SKM-1 treated with dmso at 0.1 percent for 144 hours (cell line): ENCODE measurements at regions not wholly inside any gene's neighbourhood (a gene's known extent, or its start where the extent isn't known, plus 50 kb on each side); places are given as distances from the start of the nearest gene placed in this dataset.
A peak's percentile ranks its signal among the peaks of the same experiment; 100 is the strongest.

ENCODE experiments used
- DNase-seq: peaks from one replicate; lab custom pipeline; 2025; ENCODE audit not compliant: unreplicated experiment; lab: John Stamatoyannopoulos, UW

DNA sequence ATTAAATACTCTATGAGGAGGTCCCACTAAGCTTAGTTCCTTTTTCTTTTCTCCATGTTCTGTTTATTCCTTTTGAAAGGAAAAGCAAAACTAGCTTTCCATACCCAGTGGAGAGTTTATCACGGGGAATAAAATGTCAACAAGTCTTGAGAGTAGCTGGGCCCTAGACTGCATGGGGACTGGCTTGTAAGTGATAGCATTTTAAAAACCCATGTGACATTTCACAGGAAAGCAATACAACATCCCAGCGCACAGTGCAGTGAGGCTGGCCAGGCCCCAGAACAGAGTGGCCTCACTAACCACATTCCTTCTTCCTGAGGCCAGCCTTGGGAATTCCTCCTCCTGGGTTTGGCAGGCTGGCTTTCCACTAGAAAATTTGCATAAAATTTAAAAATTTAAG is 149.8 kb downstream of the DLEU7 start:
- no peak for DNase-seq

- DNase-seq = no peak
These were observed 145.5 kb downstream of the DLEU7 start for GRCh38 chr13:50697746-50698539.

- DNase-seq = no peak
These were observed 143.4 kb downstream of the DLEU7 start for GRCh38 chr13:50699874-50700663.

DNA sequence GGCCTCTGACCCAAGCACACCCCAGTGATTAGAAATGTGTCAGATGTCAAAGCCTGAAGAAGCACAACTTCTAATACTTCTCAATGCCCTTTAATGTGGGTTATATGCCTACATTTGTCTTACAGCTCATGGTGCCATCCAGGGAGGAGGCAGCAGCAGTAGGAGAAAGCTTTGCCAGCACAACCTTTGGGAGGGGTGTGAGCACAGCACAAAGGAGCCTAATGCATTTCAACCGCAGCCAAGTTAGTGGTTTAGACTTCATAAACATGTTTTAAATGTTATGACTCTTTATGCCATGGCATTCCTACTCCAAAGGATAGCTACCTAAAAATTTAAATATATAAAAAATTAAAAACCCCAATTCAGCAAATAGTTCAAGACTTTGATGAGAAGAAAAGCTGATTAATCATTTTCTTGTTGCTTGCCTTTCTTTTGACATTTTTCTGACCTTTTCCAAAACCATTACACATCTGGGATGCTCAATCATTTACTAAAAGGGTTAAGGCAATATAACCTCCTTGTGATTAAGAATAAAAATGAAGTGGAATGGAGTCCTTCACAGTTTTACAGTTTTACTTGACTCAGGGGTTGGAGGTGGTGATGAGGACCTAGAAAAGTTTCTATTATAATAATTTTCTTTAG is 142.7 kb downstream of the DLEU7 start:
- no peak for DNase-seq

DNA sequence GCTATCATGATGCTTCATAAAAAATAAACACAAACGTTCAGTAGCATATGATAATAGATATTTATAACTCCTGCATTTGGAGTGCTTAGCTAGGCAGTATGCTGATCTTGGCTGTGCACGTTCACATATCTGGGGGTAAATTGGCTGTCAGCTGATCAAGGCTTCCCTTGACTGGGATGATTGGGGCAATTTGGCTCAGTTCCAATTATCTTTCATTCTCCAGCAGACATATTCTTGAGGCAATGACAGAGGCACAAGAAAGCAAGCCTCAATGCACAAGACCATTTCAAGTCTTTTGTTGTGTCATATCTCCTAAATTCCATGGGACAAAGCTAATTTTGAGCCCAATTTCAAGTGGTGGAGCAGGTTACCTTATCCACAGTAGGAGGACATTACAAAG is 142.0 kb downstream of the DLEU7 start:
- DNase-seq = no peak

DNA sequence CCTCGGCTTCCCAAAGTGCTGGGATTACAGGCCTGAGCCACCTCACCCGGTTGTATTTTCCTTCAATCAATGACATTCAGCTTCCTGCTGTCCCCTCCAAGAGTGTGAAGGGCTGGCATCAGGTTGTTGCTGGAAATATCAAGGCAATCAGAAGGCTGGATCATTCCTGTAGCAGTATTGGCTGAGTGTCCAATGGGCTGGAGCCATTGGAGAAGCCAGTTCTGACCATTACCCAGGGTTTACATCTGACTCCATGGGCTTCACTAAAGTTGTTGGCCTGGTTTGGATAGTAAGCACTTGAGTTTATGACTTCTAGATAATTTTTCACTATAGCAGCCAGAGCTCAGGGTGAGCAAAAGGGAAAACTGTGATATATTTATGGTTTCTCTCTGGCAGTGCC is 137.0 kb downstream of the DLEU7 start:
- DNase-seq = no peak

DNA sequence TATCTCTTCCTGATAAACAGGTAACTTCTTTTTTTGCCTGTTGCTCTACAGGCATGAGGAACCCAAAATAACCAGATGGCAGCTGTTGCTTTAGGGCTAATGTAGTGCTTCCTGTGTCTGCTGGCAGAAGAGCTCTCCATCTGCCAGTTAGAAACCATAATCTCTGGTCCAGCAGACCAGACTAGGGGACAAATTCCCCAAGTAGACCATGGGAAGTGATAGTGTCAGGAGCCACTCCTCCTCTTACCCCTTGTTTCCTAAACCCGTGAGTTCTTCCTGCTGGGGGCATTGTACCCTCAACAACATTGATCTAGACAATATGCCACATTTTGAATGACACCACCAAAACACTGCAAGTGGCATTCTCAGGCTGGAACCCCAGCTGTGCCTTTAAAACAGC is 135.9 kb downstream of the DLEU7 start:
- DNase-seq = no peak

DNA sequence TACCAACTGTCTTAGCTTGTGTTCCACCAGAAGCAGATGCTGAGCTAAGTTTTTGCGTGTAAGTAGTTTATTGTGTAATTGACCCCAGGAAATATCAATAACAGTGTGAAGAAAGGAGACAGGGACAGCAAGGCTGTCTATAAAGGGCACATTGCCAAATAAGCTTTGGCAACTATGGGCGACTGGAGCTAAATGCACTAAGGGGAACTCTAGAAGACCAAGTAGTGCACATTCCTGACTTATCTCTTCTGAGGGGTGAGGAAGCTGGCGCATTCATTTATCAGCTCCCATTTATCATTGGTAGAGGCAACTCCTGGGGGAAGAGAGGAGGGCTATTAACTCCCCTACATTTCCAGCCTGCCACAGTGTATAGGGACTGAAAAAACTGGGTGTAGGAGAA is 135.0 kb downstream of the DLEU7 start:
- DNase-seq = peak; percentile 72

DNA sequence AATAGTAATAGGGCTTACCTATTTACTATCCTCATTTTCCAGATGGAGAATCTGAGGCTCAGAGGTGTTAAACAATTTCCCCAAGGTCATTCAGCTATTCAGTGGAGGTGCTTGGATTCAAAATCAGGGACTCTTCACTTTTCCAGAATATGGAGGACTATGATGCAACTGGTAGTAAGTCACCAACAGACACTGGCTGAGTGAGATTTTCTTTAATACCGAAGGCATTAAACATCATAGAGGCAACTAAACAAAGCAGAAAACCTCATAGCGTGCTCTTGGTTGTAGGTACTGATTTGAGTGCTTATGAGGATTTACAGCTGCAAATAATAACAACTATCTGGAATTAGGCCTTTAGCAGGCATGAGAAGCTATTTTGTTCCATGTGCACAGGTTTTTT is 134.4 kb downstream of the DLEU7 start:
- DNase-seq = no peak

DNA sequence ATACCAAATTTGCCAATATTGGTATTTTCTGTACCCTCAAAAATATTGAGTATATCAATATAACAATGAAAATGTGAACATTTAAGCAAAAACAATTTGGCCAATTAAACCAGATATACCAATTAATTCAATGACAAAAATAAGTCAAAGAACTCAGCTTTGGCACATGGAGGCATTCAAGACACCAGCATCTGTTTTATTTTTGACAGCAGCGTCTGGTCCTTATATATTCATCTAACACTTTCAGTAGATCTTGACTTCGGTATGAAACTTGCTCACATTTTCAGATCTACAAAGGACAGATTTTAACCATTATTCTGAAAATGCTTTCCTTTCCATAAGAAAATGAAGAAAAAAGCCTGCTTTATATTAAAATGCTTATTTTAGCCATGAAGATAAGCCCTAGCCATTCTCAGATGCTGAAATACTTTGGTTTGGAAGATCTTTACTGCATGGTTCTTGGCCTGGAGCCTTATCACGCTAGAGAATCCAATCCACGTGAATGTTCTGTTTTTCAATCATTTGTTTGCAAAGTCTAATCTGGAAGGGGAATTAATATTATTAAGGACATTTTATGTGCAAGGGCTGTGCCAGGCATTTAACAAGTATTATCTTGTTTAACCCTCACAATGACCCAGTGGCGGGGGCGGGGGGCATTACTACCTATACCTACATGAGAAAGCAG is 132.2 kb downstream of the DLEU7 start:
- DNase-seq = no peak

DNA sequence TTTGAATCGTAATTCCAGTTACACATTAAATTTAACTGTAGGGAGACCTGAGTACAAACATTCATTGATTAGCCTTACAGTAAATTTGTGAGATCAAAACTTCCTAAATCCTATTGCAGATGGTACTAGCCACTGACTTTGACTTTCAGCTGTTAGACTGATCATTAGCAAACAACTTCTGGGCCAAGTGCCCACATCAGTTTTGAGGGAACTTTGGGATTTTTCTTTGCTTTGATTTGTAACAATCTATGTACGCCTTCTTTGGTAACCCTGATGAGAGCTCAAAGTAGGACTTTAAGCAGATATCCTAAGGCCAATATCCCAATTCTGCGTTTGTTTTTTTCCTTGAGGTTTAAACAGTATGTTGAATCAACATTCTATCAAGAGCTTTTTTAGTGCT is 131.5 kb downstream of the DLEU7 start:
- no peak for DNase-seq

DNA sequence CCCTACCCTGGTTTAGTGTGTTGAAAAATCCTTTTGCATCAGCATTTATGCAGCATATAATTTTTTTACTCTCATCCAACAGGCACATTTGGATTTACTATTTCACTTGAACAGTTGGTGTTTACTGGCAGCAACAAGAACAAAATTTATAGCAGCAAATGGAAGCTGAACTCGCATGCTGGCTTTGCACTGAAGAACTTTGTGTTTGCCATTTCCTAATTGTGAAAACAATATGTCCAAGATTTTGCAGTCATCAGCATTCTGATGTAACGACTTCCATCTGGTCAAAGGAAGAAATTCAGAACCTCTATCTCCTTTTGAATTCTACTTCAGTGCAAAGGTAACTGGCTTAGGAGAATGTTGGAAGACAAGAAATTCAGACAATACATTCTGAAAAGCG is 131.0 kb downstream of the DLEU7 start:
- DNase-seq = no peak

DNA sequence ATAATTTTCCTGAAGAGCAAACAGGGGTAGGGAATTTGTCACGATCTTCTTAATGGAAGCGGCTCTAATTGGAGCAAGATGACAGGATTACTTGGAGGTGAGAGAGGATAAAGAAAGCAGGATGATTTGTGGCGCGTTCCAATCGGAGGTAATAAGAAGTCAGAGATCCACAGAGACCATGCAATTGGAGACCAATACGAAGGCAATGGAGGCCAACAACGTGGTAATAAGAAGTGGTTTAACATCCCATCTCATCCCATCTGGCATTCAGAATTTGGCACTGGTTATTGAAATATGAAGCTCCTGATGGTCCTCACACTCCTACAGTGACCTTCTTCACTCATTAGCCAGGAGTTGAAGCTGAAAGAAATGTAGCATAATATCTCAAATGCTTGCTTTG is 130.6 kb downstream of the DLEU7 start:
- DNase-seq = no peak

GRCh38 chr13:50713523-50714248 is 129.8 kb downstream of the DLEU7 start:
- peak; percentile 99 for DNase-seq

DNA sequence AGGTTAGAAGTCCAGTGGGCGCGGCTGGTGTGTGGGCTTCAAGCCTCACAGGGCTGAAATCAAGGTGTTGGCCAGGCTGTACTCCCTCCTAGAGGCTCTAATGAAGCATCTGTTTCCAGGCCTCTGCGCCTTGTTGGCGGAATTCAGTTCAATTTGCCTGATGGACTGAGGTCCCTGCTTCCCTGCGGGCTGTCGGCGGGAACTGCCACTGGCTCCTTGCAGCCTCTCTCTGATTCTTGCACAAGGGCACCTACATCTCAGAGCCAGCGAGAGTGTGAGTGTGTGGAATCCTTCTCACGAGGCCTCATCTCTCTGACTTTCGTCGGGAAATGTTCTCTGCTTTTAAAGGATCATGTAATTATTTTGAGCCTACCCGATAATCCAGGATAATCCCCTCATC is 128.6 kb downstream of the DLEU7 start:
- peak; percentile 18 for DNase-seq

GRCh38 chr13:50715402-50716146 is 127.9 kb downstream of the DLEU7 start:
- peak; percentile 91 for DNase-seq

- no peak for DNase-seq
These were observed 122.4 kb downstream of the DLEU7 start for GRCh38 chr13:50720861-50721671.

DNA sequence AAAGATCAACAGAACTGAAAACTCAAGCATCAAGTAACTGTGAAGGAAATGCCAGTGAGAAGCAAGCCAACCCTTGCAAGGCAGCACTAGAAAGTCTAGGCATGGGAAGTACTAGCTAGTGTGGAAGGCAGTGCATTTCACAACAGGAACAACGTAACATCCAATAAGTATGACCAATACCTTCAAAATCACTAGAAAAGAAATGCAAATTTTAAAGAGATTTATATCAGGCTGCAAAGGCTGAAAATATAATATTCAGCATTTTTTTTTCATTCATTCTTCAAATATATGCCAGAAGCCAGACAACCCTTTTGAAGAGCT is 121.9 kb downstream of the DLEU7 start:
- peak; percentile 9 for DNase-seq

DNA sequence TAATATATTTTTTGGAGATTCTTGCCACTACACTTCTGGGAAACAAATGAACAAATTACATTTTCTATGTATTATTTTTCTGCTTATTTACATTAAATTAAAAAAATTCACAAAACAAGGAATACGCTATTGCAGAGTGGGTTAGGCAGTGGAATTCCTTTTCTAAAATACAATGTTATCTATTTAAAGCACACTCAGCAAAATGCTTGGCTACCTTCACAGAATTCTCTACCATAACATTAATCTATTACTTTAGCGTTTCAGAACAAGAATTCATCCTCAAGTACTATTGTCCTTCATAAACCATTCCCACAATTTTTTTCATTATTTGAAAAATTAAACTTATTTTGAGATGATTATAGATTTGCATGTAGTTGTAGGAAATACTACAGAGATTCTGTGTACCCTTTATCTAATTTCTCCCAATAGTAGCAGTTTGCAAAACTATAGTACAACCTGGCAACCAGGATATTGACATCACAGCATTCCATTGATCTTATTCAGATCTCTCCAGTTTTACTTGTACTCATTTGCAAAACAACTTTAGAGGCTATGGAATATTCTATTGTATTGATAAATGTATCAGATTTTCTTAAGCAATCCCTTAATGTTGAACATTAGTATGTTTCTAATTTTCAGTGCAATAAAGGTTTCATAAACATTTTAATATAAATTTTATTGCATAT is 120.9 kb downstream of the DLEU7 start:
- no peak for DNase-seq
